Neural cell (in vitro differentiated cells): ENCODE measurements at regions not wholly inside any gene's neighbourhood (a gene's known extent, or its start where the extent isn't known, plus 50 kb on each side); places are given as distances from the start of the nearest gene placed in this dataset.

Experiments used
- H2AFZ ChIP-seq: fragments of 200-600, 300-800 bp; sonication (generic), shearing (Covaris generic); 2 replicates; pipeline ENCODE4 v1.6.0; 2014; ENCODE audit warnings: low read depth, mild to moderate bottlenecking, antibody characterized with exemption, low read length, moderate library complexity
- H3F3A ChIP-seq: fragments of 200-600 bp; shearing (Covaris generic); 2 replicates; pipeline ENCODE4 v1.6.1; 2016; ENCODE audit warnings: mild to moderate bottlenecking, moderate library complexity, mixed read lengths, antibody characterized with exemption, low read length; ENCODE audit not compliant: insufficient read depth, poor library complexity, severe bottlenecking
- H3K27ac ChIP-seq: fragments of 200-600, 300-800 bp; sonication (generic), shearing (Covaris generic); 2 replicates; pipeline ENCODE4 v1.5.1; 2014; ENCODE audit warnings: mild to moderate bottlenecking, low read length, moderate library complexity
- H3K27me3 ChIP-seq: fragments of 300-800, 200-600 bp; sonication (generic), shearing (Covaris generic); 2 replicates; pipeline ENCODE4 v1.6.0; 2014; ENCODE audit warnings: mild to moderate bottlenecking, low read depth, low read length, moderate library complexity; ENCODE audit not compliant: insufficient read depth
- H3K36me3 ChIP-seq: fragments of 300-800, 200-600 bp; sonication (generic), shearing (Covaris generic); 2 replicates; pipeline ENCODE4 v1.5.1; 2014; ENCODE audit warnings: mild to moderate bottlenecking, antibody characterized with exemption, low read length, moderate library complexity; ENCODE audit not compliant: insufficient read depth
- H3K4me2 ChIP-seq: fragments of 300-800, 200-600 bp; sonication (generic), shearing (Covaris generic); 2 replicates; pipeline ENCODE4 v1.6.0; 2014; ENCODE audit warnings: mild to moderate bottlenecking, low read length
- H3K4me3 ChIP-seq: fragments of 300-800, 200-600 bp; sonication (generic), shearing (Covaris generic); 2 replicates; pipeline ENCODE4 v1.5.1; 2014; ENCODE audit warnings: mild to moderate bottlenecking, low read length, moderate library complexity
- H3K79me2 ChIP-seq: fragments of 200-600 bp; shearing (Covaris generic); replicated peaks from 2 replicates; pipeline ENCODE4 v1.6.0; 2014; ENCODE audit warnings: mild to moderate bottlenecking, low read length, moderate library complexity; ENCODE audit not compliant: insufficient read depth
- H3K9ac ChIP-seq: fragments of 300-800, 200-600 bp; sonication (generic), shearing (Covaris generic); 2 replicates; pipeline ENCODE4 v1.6.1; 2016; ENCODE audit warnings: mild to moderate bottlenecking, low read length, mixed read lengths
- H3K9me2 ChIP-seq: fragments of 200-600 bp; shearing (Covaris generic); 2 replicates; pipeline ENCODE4 v1.6.1; 2016; ENCODE audit warnings: mild to moderate bottlenecking, low read length, mixed read lengths; ENCODE audit not compliant: insufficient read depth
- H3K9me3 ChIP-seq: fragments of 200-600, 300-800 bp; sonication (generic), shearing (Covaris generic); 2 replicates; pipeline ENCODE4 v1.6.1; 2016; ENCODE audit warnings: mild to moderate bottlenecking, mixed run types, low read length, moderate library complexity, mixed read lengths
- H4K20me1 ChIP-seq: fragments of 200-600 bp; shearing (Covaris generic); 2 replicates; pipeline ENCODE4 v1.6.1; 2016; ENCODE audit warnings: mild to moderate bottlenecking, mixed run types; ENCODE audit not compliant: insufficient read depth
- EP300 ChIP-seq: fragments of 450-650 bp; conservative IDR thresholded peaks from 2 replicates; pipeline ENCODE4 v1.6.1; 2014; ENCODE audit warnings: antibody characterized with exemption, mild to moderate bottlenecking, moderate library complexity; ENCODE audit not compliant: poor library complexity, severe bottlenecking
- EZH2 ChIP-seq: fragments of 200-600, 300-800 bp; shearing (Covaris generic), sonication (generic); IDR thresholded peaks from 2 replicates; pipeline ENCODE4 v1.6.1; 2014; ENCODE audit warnings: antibody characterized with exemption, low read length, borderline replicate concordance, mild to moderate bottlenecking; ENCODE audit not compliant: insufficient read depth, poor library complexity, severe bottlenecking
- MXI1 ChIP-seq: fragments of 450-650 bp; conservative IDR thresholded peaks from 2 replicates; pipeline ENCODE4 v1.6.1; 2014; ENCODE audit warnings: antibody characterized with exemption, mild to moderate bottlenecking; ENCODE audit not compliant: poor library complexity, severe bottlenecking
- POLR2AphosphoS5 ChIP-seq: IDR thresholded peaks from 2 replicates; pipeline ENCODE4 v1.6.1; 2012
- RAD21 ChIP-seq: fragments of 450-650 bp; conservative IDR thresholded peaks from 2 replicates; pipeline ENCODE4 v1.6.1; 2014; ENCODE audit warnings: antibody characterized with exemption, mild to moderate bottlenecking, moderate library complexity
- SMC3 ChIP-seq: fragments of 450-650 bp; conservative IDR thresholded peaks from 2 replicates; pipeline ENCODE4 v1.6.1; 2014; ENCODE audit warnings: antibody characterized with exemption, mild to moderate bottlenecking, moderate library complexity; ENCODE audit not compliant: poor library complexity
- TAF1 ChIP-seq: IDR thresholded peaks from 2 replicates; pipeline ENCODE4 v1.6.1; 2012; ENCODE audit warnings: low read depth
- TF ChIP-seq, protein P1 (sequence below): IDR thresholded peaks from 2 replicates; pipeline ENCODE4 v1.6.1; 2012; ENCODE audit warnings: borderline replicate concordance
- TF ChIP-seq, protein P2 (sequence below): fragments of 450-650 bp; IDR thresholded peaks from 2 replicates; pipeline ENCODE4 v1.5.1; 2014; ENCODE audit warnings: antibody characterized with exemption, mild to moderate bottlenecking, moderate library complexity; ENCODE audit not compliant: poor library complexity, severe bottlenecking

DNA sequence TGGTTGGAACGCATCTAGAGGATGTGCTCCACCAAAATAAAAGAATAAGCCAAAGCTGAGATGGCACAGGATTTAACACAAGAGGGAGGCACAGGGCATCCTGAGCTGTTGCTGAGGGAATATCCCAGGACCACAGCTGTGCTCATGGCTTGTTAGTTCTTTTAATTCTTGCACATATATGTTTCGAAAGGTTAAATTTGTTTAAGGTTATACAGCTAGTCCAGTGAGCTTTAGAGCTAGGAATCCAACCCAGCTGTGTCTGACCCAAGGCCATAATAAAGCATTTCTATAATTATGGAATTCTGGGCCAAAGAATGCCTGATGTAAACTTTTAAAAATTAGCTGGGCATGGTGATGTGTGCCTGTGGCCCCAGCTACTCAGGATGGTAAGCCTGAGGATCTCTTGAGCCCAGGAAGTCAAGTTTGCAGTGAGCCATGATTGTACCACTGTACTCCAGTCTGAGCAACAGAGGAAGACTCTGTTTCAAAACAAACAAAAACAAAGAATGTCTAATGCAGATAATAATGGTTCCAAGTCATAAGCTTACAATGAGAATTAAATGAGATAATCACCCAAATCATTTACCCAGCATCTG is 66.4 kb upstream of the CCBE1 start:
- no peak overlapping the region for H3K4me2 ChIP-seq
- H3K36me3 ChIP-seq, result no peaks in the 10 kb centered on the region

DNA sequence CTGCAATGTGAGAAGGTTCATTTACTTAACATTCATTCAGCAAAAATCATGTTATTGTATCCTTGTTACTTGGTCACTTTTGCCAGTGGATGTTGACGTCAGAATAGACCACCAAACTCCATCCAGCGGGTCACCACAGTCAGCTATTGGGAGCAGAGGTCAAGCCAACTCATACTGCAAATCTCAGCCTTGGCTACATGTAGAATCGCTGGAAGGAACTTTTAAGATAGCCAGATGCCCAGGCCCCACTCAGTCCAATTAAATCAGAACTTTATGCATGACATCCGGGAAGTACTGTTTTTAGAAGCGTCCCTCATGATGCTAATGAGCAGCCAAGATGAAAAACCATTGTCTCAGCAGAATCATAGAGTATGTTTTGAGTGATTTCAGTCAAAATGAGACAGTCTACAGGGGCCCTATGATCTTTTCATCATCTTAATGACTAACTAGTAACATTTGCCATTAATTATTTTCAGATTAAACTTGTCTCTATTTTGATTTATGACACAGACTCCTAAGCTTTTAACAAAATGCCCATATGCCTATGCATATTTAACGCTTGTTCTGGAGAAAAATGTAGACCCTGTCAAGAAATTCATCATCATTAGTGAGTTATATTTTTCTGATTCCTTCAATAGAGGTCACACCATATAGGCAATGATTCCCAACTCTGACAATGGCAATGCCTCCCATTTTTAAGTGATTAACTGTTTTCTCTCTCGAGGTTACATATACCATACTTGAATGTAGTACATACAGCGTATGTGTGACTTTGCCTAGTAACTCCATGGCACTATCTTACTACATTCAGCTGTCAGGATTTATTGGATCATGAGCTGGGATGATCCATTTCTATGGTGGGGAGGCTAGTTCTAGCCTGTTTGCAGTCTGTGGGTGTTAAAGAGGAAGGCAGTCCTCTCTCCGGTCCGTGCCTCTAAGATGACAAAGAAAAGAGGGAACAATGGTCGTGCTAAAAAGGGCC is 63.7 kb upstream of the CCBE1 start:
- Histone ChIP-seq H3K9me3 (no peaks in the 10 kb centered on the region), H2AFZ (no peak overlapping the region), H4K20me1 (no peaks in the 10 kb centered on the region), H3F3A (no peaks in the 10 kb centered on the region), H3K4me2 (no peak overlapping the region), H3K27ac (no peak overlapping the region), H3K79me2 (no peaks in the 10 kb centered on the region), H3K27me3 (no peaks in the 10 kb centered on the region), H3K4me3 (no peak overlapping the region), H3K36me3 (no peaks in the 10 kb centered on the region), H3K9me2 (no peaks in the 10 kb centered on the region), H3K9ac (no peak overlapping the region)
- TF ChIP-seq EZH2, result no peak
- no peak for TF ChIP-seq MXI1
- TF ChIP-seq TAF1, result no peak
- TF ChIP-seq, protein P1, sequence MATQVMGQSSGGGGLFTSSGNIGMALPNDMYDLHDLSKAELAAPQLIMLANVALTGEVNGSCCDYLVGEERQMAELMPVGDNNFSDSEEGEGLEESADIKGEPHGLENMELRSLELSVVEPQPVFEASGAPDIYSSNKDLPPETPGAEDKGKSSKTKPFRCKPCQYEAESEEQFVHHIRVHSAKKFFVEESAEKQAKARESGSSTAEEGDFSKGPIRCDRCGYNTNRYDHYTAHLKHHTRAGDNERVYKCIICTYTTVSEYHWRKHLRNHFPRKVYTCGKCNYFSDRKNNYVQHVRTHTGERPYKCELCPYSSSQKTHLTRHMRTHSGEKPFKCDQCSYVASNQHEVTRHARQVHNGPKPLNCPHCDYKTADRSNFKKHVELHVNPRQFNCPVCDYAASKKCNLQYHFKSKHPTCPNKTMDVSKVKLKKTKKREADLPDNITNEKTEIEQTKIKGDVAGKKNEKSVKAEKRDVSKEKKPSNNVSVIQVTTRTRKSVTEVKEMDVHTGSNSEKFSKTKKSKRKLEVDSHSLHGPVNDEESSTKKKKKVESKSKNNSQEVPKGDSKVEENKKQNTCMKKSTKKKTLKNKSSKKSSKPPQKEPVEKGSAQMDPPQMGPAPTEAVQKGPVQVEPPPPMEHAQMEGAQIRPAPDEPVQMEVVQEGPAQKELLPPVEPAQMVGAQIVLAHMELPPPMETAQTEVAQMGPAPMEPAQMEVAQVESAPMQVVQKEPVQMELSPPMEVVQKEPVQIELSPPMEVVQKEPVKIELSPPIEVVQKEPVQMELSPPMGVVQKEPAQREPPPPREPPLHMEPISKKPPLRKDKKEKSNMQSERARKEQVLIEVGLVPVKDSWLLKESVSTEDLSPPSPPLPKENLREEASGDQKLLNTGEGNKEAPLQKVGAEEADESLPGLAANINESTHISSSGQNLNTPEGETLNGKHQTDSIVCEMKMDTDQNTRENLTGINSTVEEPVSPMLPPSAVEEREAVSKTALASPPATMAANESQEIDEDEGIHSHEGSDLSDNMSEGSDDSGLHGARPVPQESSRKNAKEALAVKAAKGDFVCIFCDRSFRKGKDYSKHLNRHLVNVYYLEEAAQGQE, result no peak
- no peak for TF ChIP-seq EP300
- no peak for TF ChIP-seq SMC3
- no peak for TF ChIP-seq POLR2AphosphoS5
- TF ChIP-seq RAD21, result no peak

More for the DNA sequence above, 66.4 kb upstream of the CCBE1 start:
- no peaks in the 10 kb centered on the region for H3K9me3 ChIP-seq
- H3K27me3 ChIP-seq, result no peaks in the 10 kb centered on the region
- H4K20me1 ChIP-seq, result no peaks in the 10 kb centered on the region
- no peaks in the 10 kb centered on the region for H3K9me2 ChIP-seq
- no peak overlapping the region for H3K4me3 ChIP-seq
- H3K27ac ChIP-seq, result no peak overlapping the region
- no peaks in the 10 kb centered on the region for H3F3A ChIP-seq
- no peaks in the 10 kb centered on the region for H3K79me2 ChIP-seq
- TF ChIP-seq, protein P1, result no peak
- TF ChIP-seq EZH2 (no peak), EP300 (no peak), POLR2AphosphoS5 (no peak), RAD21 (no peak), MXI1 (no peak), SMC3 (no peak), TAF1 (no peak)
- TF ChIP-seq, protein P2, sequence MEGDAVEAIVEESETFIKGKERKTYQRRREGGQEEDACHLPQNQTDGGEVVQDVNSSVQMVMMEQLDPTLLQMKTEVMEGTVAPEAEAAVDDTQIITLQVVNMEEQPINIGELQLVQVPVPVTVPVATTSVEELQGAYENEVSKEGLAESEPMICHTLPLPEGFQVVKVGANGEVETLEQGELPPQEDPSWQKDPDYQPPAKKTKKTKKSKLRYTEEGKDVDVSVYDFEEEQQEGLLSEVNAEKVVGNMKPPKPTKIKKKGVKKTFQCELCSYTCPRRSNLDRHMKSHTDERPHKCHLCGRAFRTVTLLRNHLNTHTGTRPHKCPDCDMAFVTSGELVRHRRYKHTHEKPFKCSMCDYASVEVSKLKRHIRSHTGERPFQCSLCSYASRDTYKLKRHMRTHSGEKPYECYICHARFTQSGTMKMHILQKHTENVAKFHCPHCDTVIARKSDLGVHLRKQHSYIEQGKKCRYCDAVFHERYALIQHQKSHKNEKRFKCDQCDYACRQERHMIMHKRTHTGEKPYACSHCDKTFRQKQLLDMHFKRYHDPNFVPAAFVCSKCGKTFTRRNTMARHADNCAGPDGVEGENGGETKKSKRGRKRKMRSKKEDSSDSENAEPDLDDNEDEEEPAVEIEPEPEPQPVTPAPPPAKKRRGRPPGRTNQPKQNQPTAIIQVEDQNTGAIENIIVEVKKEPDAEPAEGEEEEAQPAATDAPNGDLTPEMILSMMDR, result no peak
- no peak overlapping the region for H3K9ac ChIP-seq
- H2AFZ ChIP-seq, result no peak overlapping the region
